ENCODE measurements at regions not wholly inside any gene's neighbourhood (a gene's known extent, or its start where the extent isn't known, plus 50 kb on each side); places are given as distances from the start of the nearest gene placed in this dataset.

DNA sequence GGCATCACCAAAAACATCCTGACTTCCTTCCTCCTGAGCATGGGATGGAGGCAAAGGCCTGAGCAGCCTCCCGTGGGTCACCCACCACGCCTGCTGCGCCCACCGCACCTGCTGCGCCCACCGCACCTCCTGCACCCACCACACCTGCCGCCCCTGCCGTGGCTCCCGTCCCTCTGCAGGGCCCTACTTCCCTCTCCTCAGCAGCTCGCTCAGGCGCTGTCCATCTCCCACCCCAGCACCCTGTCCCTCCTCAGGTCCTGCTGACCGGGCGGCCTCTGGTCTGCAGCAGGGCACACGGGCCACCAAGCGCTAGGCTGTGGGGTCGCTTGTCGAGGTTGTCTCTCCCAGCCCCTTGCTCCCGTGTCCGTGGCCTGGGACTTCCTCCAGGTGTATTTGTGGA lies 72.7 kb upstream of the SLCO4A1 start:
- TF ChIP-seq, protein P1, sequence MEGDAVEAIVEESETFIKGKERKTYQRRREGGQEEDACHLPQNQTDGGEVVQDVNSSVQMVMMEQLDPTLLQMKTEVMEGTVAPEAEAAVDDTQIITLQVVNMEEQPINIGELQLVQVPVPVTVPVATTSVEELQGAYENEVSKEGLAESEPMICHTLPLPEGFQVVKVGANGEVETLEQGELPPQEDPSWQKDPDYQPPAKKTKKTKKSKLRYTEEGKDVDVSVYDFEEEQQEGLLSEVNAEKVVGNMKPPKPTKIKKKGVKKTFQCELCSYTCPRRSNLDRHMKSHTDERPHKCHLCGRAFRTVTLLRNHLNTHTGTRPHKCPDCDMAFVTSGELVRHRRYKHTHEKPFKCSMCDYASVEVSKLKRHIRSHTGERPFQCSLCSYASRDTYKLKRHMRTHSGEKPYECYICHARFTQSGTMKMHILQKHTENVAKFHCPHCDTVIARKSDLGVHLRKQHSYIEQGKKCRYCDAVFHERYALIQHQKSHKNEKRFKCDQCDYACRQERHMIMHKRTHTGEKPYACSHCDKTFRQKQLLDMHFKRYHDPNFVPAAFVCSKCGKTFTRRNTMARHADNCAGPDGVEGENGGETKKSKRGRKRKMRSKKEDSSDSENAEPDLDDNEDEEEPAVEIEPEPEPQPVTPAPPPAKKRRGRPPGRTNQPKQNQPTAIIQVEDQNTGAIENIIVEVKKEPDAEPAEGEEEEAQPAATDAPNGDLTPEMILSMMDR (IDR thresholded peaks at IDR 0.05; ENCODE audit: low read depth, low read length, poor library complexity, severe bottlenecking) = no peak
- TF ChIP-seq EZH2phosphoT487 (IDR thresholded peaks at IDR 0.05; ENCODE audit: borderline replicate concordance, low read length) = no peak
